HG02588 (cell line): ENCODE measurements at regions not wholly inside any gene's neighbourhood (a gene's known extent, or its start where the extent isn't known, plus 50 kb on each side); places are given as distances from the start of the nearest gene placed in this dataset.

Experiments
- ATAC-seq: cut with Tn5 transposase; IDR thresholded peaks from one replicate; pipeline ENCODE4 v1.9.1; 2021; ENCODE audit warnings: mild to moderate bottlenecking, moderate library complexity; ENCODE audit not compliant: unreplicated experiment

GRCh38 chr7:35463751-35464150, 209.9 kb upstream of the TBX20 start:
- no peak for ATAC-seq

DNA sequence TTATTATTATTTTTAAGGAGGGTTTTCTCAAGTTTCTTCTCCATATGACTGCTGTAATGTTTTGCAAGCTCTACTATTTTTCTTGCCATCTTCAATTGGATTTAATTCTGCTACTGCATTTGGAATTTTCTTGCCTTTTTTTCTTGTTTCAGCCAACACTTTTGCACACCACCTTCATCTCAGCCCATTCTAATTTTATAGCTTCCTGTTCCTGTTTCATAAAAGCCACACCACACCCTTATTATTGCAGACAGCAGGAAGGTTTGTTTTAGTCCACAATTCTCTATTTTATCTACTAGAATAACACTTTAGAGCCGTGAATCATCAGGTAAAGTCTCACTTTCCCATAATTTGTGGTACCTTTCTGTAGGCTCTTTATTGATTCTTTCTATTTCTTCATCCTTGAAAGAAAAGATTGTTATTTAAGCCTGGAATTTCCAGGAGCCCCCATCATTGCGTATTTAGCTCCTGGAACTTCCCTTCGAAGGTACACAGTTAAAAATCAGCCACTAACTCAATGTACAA, 209.3 kb upstream of the TBX20 start:
- ATAC-seq, result no peak

DNA sequence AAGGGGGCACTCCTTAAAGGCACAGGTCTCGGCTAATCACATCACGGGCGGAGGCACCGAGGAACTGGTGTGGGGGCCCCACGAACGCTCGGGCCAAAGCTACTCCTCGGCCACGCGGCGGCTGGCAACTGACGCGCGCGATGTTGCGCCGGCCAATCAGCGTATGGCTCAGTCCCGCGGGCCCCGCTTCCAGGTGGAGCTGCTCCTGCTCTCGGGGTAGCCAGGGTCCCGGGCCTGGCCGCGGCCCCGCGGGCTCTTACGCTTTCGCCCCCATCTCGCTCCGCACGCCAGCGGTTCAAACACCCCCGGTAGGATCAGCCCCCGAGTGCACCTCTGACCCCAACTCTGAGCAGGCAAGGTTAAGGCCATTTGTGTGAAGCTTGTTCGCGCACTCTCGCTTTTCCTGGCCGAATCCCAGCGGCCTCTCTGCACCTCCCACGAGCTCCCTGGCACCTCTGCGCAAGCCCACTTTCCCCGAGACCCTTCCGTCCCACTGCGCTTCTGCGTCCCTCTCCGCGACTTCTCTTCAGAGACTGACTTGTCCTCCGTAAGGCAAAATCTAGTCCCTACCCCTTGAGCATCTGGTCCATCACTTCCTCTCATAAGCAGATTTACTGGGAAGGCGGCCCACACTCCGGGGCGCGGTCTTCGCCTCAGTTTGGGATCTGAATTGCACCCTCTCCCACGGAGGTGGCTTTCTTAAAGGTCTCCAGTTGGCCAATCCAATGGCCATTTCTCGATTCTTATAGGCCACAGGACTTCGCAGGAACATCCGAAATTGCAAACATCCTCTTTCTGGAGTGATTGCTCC, 200.9 kb upstream of the TBX20 start:
- ATAC-seq, result no peak

DNA sequence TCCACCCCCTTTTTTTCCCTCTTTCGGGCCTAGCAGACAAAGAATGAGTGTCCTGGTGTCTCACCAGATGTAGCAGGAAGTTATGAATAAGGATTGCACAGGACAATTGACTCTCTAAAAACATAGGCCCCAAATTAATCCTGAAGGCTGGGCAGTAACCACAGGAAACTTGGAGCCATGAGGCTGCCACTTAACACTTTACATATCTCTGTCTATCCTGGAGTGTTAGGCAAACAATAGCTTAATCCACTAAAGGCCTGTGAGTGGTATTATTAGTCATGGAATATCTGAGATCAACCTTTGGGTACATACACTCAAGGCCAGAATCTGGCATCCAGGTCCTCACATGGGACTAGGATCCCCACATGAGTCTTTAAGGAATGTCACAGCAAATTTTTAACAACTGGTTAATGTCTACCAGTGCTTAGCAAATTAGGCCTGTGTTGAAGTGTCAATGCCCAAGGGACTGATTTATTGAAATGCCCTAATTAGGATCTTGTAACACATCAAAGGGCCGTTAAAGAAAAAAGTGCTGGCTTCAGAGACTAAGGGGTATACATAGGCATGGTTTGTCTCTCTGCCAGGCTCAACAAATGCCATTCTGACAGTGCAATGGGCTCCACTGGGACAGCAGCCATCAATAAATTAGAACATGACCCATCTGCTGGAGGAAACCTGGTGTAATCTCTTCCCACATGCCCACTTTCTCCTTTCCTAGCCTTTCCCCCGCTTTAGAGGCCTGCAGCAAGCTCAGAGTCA, 196.7 kb upstream of the TBX20 start:
- no peak for ATAC-seq

- no peak for ATAC-seq
Measured at GRCh38 chr7:35448486-35448885, 194.6 kb upstream of the TBX20 start.

GRCh38 chr7:35446091-35446490, 192.2 kb upstream of the TBX20 start:
- no peak for ATAC-seq

DNA sequence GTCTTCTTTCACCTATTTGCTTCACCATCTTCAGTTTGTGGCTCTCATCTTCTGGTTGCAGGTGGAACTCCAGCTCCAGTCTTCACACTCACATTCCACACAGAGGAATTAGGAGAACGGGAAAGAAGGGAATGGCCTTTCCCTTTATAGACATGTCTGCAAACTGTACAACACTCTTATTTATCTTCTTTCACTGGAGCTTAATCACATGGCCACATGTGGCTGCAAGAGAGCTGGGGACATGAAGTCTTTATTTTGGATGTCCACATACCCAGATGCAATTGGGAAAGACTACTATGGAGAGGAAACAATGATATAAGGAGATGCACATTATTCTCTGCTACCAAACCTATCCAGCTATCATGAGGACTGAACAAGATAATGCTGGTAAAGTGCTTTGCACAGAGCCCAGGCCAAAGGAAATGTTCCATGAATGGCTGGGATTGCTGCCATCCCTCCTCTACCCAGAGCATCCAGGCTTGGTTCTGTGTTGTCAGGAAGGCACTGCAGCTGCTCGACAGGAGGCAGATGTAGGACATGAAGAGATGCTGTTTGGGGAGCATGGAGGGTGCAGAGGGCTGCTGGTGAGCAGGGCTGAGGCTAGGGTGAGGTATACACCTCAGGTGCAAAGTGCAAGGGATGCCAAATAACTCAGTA, 183.8 kb upstream of the TBX20 start:
- ATAC-seq, result no peak

GRCh38 chr7:35436452-35436851, 182.6 kb upstream of the TBX20 start:
- ATAC-seq, result no peak

DNA sequence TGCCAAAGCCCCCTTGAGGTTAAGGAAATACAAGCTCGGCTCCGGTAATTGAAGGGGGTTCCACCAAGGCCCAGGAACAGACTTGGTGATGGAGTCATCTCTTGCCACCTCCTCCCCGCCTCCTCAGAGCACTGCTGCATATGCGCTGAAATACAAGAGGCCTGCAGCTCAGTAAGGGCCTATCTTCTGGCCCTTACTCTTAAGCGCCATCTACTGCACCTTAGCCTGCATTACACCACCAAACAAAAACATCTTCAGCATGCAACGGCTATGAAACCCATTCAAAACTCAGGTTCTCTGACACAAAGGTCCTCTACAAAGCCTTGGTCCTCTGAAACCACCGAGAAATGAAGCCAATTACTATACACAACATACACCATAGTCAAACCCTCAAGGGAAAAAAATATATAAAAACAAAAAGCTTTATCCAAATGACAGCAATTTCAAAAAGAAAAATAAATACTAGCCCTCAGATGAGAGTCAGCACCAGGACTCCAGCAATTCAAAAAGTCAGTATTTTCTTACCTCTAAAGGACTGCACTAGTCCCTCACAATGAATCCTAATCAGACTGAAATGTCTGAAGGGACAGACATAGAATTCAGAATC, 176.8 kb upstream of the TBX20 start:
- no peak for ATAC-seq

- peak; percentile 55 for ATAC-seq
Measured at GRCh38 chr7:35424869-35425495, 171.1 kb upstream of the TBX20 start.

DNA sequence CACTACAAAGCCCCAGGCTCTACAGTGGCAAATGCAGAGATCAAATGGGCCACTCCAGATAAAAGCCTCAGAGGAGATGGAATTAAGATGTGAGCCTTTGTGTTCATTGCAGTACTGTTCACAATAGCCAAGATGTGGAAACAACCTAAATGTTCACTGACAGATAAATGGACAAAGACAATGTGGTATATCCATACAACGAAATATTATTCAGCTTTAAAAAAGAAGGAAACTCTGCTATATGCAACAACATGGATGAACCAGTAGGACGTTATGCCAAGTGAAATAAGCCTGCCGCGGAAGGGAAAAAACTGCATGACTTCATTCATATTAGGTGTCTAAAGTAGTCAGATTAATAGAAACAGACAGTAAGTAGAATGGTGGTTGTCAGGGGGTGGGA, 170.5 kb upstream of the TBX20 start:
- ATAC-seq, result no peak

DNA sequence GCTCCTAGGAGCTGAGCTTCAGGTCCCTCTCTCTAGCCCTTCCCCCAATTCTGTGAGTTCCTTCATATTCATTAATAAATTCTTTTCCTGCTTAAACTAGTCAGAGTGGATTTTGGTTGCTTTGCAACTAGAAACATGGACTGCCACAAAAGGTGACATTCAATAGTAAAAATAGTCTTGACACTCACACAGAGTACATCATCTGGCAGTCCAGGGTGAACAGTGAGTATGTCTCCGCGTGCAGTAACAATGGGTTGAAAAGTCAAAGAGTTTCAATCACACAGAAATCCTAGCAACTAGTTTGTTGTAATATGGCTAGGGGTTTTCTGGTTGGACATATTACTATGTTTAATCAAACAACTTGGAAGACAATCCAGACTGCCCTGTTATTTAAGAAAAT, 168.8 kb upstream of the TBX20 start:
- no peak for ATAC-seq

DNA sequence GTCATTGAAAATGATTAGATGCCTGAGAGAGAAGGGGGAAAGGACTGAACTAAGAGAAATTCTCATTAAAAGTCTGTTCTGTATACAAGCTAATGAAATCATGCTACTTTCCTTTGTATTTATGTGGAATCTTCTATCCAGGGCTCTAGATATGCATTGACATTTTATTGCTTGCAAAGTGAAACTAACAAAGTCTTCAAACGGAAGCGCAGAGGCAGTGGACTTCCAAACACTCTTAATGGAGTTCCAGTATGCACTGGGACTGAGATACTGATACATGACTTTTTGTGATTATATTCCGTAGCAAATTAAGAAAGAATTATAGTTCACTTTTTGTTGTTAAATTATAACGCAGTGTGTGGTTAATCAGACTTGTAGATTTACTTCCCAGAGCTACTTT, 166.8 kb upstream of the TBX20 start:
- ATAC-seq, result no peak

GRCh38 chr7:35419391-35419755, 165.5 kb upstream of the TBX20 start:
- no peak for ATAC-seq

DNA sequence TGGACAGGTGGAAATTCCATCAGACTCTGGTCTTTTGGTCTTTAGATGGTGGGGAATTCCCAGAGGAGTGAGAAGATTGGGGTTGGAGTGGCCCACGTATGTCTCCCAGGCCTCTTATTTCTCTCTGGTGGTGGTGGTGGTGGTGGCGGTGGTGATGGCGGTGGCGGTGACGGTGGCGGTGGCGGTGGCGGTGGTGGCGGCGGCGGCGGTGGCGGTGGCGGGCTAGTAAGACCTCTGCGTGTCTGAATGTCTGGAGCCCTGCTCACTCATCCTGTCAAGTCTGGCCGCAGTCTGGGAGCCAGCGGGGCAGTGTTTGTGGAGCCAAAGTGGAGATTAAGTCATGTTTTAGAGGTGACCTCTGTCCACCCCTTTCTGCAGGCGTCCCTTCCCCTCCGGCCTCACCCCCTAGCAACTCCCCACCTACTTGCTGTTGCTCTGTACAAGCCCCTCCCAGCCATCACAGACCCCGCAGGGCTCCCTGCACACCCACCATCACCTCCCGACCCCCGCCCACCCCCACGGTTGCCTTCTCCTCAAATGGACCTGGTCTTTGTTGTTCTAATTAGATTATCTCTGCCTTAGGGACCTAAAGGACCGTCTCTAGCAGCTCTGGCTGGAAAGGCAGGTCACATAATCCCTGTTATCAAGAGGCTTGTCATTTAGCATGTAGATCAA, 165.0 kb upstream of the TBX20 start:
- ATAC-seq, result no peak

DNA sequence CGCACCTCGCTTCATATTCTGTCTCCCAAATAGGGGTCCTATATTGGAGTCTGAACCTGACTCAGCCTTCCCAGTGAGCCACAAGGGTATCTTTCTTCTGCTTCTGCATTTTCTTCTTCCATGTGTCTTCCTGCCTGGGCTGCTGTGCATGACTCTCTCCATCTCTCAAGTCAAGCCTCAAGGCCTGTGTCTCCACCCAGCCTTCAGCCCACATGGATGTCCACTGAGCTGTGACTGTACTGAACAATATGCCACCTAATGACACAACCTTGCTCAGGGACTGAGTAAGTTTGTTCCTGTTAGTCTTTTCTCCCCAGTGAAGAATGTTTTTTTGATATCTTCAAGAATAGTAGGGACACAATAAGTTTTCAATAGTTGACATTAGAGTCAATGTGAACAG, 162.7 kb upstream of the TBX20 start:
- no peak for ATAC-seq

- no peak for ATAC-seq
Measured at GRCh38 chr7:35415411-35415822, 161.5 kb upstream of the TBX20 start.

DNA sequence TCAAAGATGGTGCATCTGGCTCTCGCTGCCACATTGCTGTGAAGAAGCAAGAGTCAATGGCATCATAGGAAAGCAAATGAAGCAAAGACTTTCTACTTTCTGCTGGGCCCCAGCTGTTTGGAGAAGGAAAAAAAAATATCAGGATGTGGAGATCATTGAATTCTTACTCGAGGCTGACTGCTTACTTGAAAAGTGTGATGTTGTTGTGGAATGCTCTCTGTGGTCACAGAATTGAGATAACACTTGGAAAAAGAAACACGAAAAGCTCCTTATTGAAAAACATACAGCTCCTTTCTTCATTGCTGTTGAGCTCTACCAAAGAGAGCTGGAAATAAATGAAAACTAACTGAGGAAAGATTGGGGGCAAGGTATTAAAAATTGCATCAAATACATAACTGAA, 157.4 kb upstream of the TBX20 start:
- no peak for ATAC-seq

GRCh38 chr7:35405461-35405860, 151.6 kb upstream of the TBX20 start:
- no peak for ATAC-seq

DNA sequence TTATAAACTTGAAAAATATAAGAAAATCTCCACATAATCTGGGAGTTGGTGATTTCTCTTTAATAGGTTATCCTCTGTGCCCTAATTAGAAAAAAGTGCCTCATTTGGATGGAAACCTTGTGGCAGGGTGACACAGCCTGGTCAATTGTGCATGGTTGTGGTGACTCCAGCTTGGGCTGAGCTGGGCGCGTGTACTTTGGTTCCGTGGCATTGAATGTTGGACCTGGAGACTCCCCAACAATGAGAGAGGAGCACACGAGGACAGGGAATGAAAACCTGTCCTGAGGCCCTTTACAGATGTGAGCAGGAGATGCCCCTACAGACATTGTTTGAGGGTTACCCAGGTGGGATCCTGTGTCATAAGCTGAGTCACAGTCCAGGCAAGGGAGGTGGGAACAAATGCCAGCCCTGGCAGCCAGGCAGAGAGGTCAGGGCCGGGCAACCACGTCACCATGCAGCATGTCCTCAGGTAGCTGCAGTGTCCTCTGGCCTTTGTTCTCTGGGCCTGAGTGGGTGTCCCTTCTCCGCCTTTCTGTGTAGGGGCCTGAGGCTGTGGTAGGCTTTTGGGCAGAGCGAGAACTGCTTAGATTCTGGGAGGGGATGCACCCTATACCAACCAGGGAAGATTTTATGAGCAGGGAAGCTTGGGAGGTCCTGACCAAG, 147.4 kb upstream of the TBX20 start:
- ATAC-seq, result no peak
